ENCODE measurements at regions not wholly inside any gene's neighbourhood (a gene's known extent, or its start where the extent isn't known, plus 50 kb on each side); places are given as distances from the start of the nearest gene placed in this dataset.

DNA sequence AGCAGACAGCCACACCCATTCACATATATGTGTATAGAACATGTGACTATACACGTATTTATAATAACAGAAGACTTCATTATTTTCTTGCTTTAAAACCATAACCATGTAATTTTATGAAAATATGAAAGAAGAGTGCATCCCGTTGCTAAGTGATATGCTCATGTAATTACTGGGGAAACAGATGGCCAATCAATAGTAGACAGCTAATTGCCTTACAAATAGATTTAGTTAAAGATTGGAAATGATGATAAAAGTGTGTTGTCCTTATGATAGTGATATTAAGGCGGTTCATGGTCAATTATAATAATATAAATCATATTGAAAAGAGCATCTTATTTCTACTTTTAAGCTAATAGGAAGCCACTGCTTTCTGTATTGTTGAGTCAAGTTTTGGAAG, 95.9 kb downstream of the RFC3 start:
- no peak overlapping the region for H2BK15ac ChIP-seq (ENCODE audit: low read depth, low read length)
- H3K27me3 ChIP-seq (ENCODE audit: control insufficient read depth, insufficient read depth, low read length) = no peaks in the 10 kb centered on the region
- H2AFZ ChIP-seq (replicated peaks; ENCODE audit: low read length, poor library complexity) = no peak overlapping the region
- POLR2A ChIA-PET (ENCODE audit: unreplicated experiment) = no interaction called here
- H4K5ac ChIP-seq (ENCODE audit: low read depth, low read length) = no peak overlapping the region
- H3K4me3 ChIP-seq (ENCODE audit: insufficient read depth, low read depth, low read length) = no peak overlapping the region
- no TSS peak for BruUV-seq (replicated peaks)
- H2BK20ac ChIP-seq (ENCODE audit: low read depth, low read length) = no peak overlapping the region
- no CpG with 5 or more reads among the region's 3 CpGs for WGBS, 2 experiments (ENCODE audit: extremely low coverage in 2 of 2, insufficient read length in 1 of 2)
- dilution Hi-C loops (cut with HindIII; ENCODE audit: low sequenced_read_pairs, unreplicated experiment) = no loop called here
- no peak overlapping the region for H4K91ac ChIP-seq (ENCODE audit: insufficient read depth, low read depth, low read length)
- peaks cover 4% of the 10 kb centered on the region; the same call in 1 of the 2 replicates for H3K4me1 ChIP-seq (ENCODE audit: control insufficient read depth, insufficient read depth, low read length)
- H3K4ac ChIP-seq (ENCODE audit: low read depth, low read length) = no peak overlapping the region
- no peak overlapping the region for H3K56ac ChIP-seq (ENCODE audit: extremely low read depth, insufficient read depth, low read length)
- no peak overlapping the region for H2AK5ac ChIP-seq (ENCODE audit: low read depth, low read length)
- H3K79me1 ChIP-seq (ENCODE audit: low read depth in 1 of 2, low read length in 2 of 2) = no peaks in the 10 kb centered on the region
- H2BK120ac ChIP-seq (ENCODE audit: low read depth, low read length) = no peak overlapping the region
- no peak overlapping the region for H3K9ac ChIP-seq (ENCODE audit: low read depth, low read length)
- intact Hi-C loops (cut with micrococcal nuclease) = no loop called here
- no peak for TF ChIP-seq MAZ (IDR thresholded peaks at IDR 0.05; ENCODE audit: borderline replicate concordance, low read depth, low read length)
- no peak for TF ChIP-seq RCOR1 (IDR thresholded peaks at IDR 0.05; ENCODE audit: insufficient replicate concordance, low read length)
- TF ChIP-seq, protein P1, sequence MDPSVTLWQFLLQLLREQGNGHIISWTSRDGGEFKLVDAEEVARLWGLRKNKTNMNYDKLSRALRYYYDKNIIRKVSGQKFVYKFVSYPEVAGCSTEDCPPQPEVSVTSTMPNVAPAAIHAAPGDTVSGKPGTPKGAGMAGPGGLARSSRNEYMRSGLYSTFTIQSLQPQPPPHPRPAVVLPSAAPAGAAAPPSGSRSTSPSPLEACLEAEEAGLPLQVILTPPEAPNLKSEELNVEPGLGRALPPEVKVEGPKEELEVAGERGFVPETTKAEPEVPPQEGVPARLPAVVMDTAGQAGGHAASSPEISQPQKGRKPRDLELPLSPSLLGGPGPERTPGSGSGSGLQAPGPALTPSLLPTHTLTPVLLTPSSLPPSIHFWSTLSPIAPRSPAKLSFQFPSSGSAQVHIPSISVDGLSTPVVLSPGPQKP (IDR thresholded peaks at IDR 0.05; ENCODE audit: borderline replicate concordance, low read depth, low read length) = no peak
- no peak for TF ChIP-seq RFX5 (IDR thresholded peaks at IDR 0.05; ENCODE audit: low read depth, low read length)
- TF ChIP-seq MXI1 (IDR thresholded peaks at IDR 0.05; ENCODE audit: borderline replicate concordance, low read depth, low read length) = no peak
- TF ChIP-seq BHLHE40 (IDR thresholded peaks at IDR 0.05; ENCODE audit: low read depth, low read length) = no peak
- TF ChIP-seq, protein P2, sequence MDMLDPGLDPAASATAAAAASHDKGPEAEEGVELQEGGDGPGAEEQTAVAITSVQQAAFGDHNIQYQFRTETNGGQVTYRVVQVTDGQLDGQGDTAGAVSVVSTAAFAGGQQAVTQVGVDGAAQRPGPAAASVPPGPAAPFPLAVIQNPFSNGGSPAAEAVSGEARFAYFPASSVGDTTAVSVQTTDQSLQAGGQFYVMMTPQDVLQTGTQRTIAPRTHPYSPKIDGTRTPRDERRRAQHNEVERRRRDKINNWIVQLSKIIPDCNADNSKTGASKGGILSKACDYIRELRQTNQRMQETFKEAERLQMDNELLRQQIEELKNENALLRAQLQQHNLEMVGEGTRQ (IDR thresholded peaks at IDR 0.05; ENCODE audit: low read depth, low read length) = no peak
- TF ChIP-seq MAFK (IDR thresholded peaks at IDR 0.05; ENCODE audit: low read depth, low read length) = no peak
- TF ChIP-seq, protein P3, sequence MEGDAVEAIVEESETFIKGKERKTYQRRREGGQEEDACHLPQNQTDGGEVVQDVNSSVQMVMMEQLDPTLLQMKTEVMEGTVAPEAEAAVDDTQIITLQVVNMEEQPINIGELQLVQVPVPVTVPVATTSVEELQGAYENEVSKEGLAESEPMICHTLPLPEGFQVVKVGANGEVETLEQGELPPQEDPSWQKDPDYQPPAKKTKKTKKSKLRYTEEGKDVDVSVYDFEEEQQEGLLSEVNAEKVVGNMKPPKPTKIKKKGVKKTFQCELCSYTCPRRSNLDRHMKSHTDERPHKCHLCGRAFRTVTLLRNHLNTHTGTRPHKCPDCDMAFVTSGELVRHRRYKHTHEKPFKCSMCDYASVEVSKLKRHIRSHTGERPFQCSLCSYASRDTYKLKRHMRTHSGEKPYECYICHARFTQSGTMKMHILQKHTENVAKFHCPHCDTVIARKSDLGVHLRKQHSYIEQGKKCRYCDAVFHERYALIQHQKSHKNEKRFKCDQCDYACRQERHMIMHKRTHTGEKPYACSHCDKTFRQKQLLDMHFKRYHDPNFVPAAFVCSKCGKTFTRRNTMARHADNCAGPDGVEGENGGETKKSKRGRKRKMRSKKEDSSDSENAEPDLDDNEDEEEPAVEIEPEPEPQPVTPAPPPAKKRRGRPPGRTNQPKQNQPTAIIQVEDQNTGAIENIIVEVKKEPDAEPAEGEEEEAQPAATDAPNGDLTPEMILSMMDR (conservative IDR thresholded peaks at IDR 0.05; ENCODE audit: low read depth, low read length) = no peak
- TF ChIP-seq NFE2L2 (IDR thresholded peaks at IDR 0.05; ENCODE audit: low read depth, low read length) = no peak
- no peak for TF ChIP-seq CEBPB (IDR thresholded peaks at IDR 0.05; ENCODE audit: low read depth, low read length)
- H3K36me3 ChIP-seq (ENCODE audit: control insufficient read depth, insufficient read depth, low read length) = no peaks in the 10 kb centered on the region
- ATAC-seq (ENCODE audit: low read depth) (no peak), DNase-seq (no peak)
- H4K20me1 ChIP-seq (ENCODE audit: insufficient read depth, low read length) = no peaks in the 10 kb centered on the region
- H3K9me3 ChIP-seq (ENCODE audit: control insufficient read depth, insufficient read depth, low read length) = no peaks in the 10 kb centered on the region
- H2AK9ac ChIP-seq (replicated peaks; ENCODE audit: low read depth, low read length, poor library complexity) = no peak overlapping the region
- CTCF ChIA-PET = no interaction called here
- no peaks in the 10 kb centered on the region for H3K9me1 ChIP-seq (ENCODE audit: insufficient read depth, low read length)
- H3K23ac ChIP-seq (ENCODE audit: low read depth, low read length) = no peak overlapping the region
- in situ Hi-C loops (cut with MboI; ENCODE audit: low sequenced_read_pairs) = no loop called here
- no peak overlapping the region for H3K14ac ChIP-seq (replicated peaks; ENCODE audit: low read depth, low read length)
- no peak overlapping the region for H2BK5ac ChIP-seq (ENCODE audit: low read depth, low read length, poor library complexity, severe bottlenecking)
- no peak overlapping the region for H4K8ac ChIP-seq (ENCODE audit: low read depth in 2 of 2, low read length in 2 of 2)
- no peak overlapping the region for H3K18ac ChIP-seq (ENCODE audit: low read depth, low read length)
- no peak overlapping the region for H3K27ac ChIP-seq (ENCODE audit: insufficient read depth, low read length)
- H3K4me2 ChIP-seq (ENCODE audit: low read depth, low read length) = no peak overlapping the region

Measured in IMR-90 (cell line).